ENCODE measurements at regions not wholly inside any gene's neighbourhood (a gene's known extent, or its start where the extent isn't known, plus 50 kb on each side); places are given as distances from the start of the nearest gene placed in this dataset.

- H3K27ac ChIP-seq: no peak overlapping the region
- peaks cover 6 to 31% (median 22%) of the 10 kb centered on the region in 11 experiments; a peak in 18 of 22 replicates for H3K36me3 ChIP-seq
Observed at GRCh38 chr1:223006917-223007648, 136.0 kb downstream of the TLR5 start.

GRCh38 chr1:223007935-223008334 is 135.1 kb downstream of the TLR5 start:
- Histone ChIP-seq H3K27ac (no peak overlapping the region), H3K4me1 (peaks cover 0 to 40% (median 19%) of the 10 kb centered on the region in 10 experiments; a peak in 14 of 20 replicates), H3K4me2 (no peak overlapping the region), H3K4me3 (no peak overlapping the region), H3K9ac (no peak overlapping the region), H3K36me3 (peaks cover 0 to 22% (median 16%) of the 10 kb centered on the region in 11 experiments; a peak in 16 of 22 replicates), H4K20me1 (0 out of 22 replicates have a peak, but pooled peaks cover 0 to 4% (median 0%) of the 10 kb centered on the region in 11 experiments), H3K9me3 (replicated peaks in 1 of 11) (peaks cover 0 to 16% (median 0%) of the 10 kb centered on the region in 11 experiments; a peak in 1 of 22 replicates), H3K27me3 (no peaks in the 10 kb centered on the region)
- TF ChIP-seq Cebpa-rat (IDR thresholded peaks at IDR 0.05): no peak

More at GRCh38 chr1:223006917-223007648, 136.0 kb downstream of the TLR5 start:
- H3K9me3 ChIP-seq (replicated peaks in 1 of 11): peaks cover 0 to 18% (median 0%) of the 10 kb centered on the region in 11 experiments; a peak in 1 of 22 replicates
- no peak for TF ChIP-seq Cebpa-rat (IDR thresholded peaks at IDR 0.05)
- H3K9ac ChIP-seq: no peak overlapping the region
- H3K27me3 ChIP-seq: no peaks in the 10 kb centered on the region
- H4K20me1 ChIP-seq: 0 out of 22 replicates have a peak, but pooled peaks cover 0 to 4% (median 0%) of the 10 kb centered on the region in 11 experiments
- H3K4me1 ChIP-seq: peaks cover 0 to 41% (median 19%) of the 10 kb centered on the region in 10 experiments; a peak in 14 of 20 replicates
- no peak overlapping the region for H3K4me3 ChIP-seq
- H3K4me2 ChIP-seq: peak overlapping the region in 8 of 11 experiments; percentile 14 to 38 (median 25); a peak in 11 of 22 replicates

GRCh38 chr1:223008808-223009207 is 134.2 kb downstream of the TLR5 start:
- TF ChIP-seq Cebpa-rat (IDR thresholded peaks at IDR 0.05): no peak
- H3K9ac ChIP-seq: no peak overlapping the region
- 0 out of 22 replicates have a peak, but pooled peaks cover 0 to 4% (median 0%) of the 10 kb centered on the region in 11 experiments for H4K20me1 ChIP-seq
- peaks cover 0 to 40% (median 19%) of the 10 kb centered on the region in 10 experiments; a peak in 14 of 20 replicates for H3K4me1 ChIP-seq
- H3K4me3 ChIP-seq: no peak overlapping the region
- H3K4me2 ChIP-seq: no peak overlapping the region
- no peak overlapping the region for H3K27ac ChIP-seq
- H3K27me3 ChIP-seq: no peaks in the 10 kb centered on the region
- H3K9me3 ChIP-seq (replicated peaks in 1 of 11): 0 out of 22 replicates have a peak, but pooled peaks cover 0 to 7% (median 0%) of the 10 kb centered on the region in 11 experiments
- peaks cover 0 to 14% (median 7%) of the 10 kb centered on the region in 11 experiments; a peak in 13 of 22 replicates for H3K36me3 ChIP-seq

GRCh38 chr1:223009406-223009805 is 133.6 kb downstream of the TLR5 start:
- Histone ChIP-seq H3K4me2 (0 out of 22 replicates have a peak overlapping the region, but pooled peaks of 1 of the 11 experiments have one; percentile 22), H3K9ac (no peak overlapping the region), H3K9me3 (replicated peaks in 1 of 11) (0 out of 22 replicates have a peak, but pooled peaks cover 0 to 1% (median 0%) of the 10 kb centered on the region in 11 experiments), H3K27me3 (no peaks in the 10 kb centered on the region), H3K27ac (no peak overlapping the region), H3K36me3 (peaks cover 0 to 8% (median 2%) of the 10 kb centered on the region in 11 experiments; a peak in 8 of 22 replicates), H3K4me1 (peaks cover 0 to 40% (median 19%) of the 10 kb centered on the region in 10 experiments; a peak in 14 of 20 replicates), H3K4me3 (no peak overlapping the region), H4K20me1 (0 out of 22 replicates have a peak, but pooled peaks cover 0 to 4% (median 0%) of the 10 kb centered on the region in 11 experiments)
- TF ChIP-seq Cebpa-rat (IDR thresholded peaks at IDR 0.05): no peak

- H3K9ac ChIP-seq: 0 out of 22 replicates have a peak overlapping the region, but pooled peaks of 1 of the 11 experiments have one; percentile 7
- H3K4me1 ChIP-seq: peaks cover 0 to 40% (median 19%) of the 10 kb centered on the region in 10 experiments; a peak in 14 of 20 replicates
- no peak for TF ChIP-seq Cebpa-rat (IDR thresholded peaks at IDR 0.05)
- H3K9me3 ChIP-seq (replicated peaks in 1 of 11): no peaks in the 10 kb centered on the region
- H3K4me3 ChIP-seq: no peak overlapping the region
- H3K36me3 ChIP-seq: no peaks in the 10 kb centered on the region
- 0 out of 22 replicates have a peak, but pooled peaks cover 0 to 4% (median 0%) of the 10 kb centered on the region in 11 experiments for H4K20me1 ChIP-seq
- H3K27ac ChIP-seq: no peak overlapping the region
- no peaks in the 10 kb centered on the region for H3K27me3 ChIP-seq
- peak overlapping the region in 9 of 11 experiments; percentile 4 to 42 (median 34); a peak in 15 of 22 replicates for H3K4me2 ChIP-seq
Observed at GRCh38 chr1:223010582-223011504, 132.2 kb downstream of the TLR5 start.

- Histone ChIP-seq H3K36me3 (no peaks in the 10 kb centered on the region), H3K27me3 (no peaks in the 10 kb centered on the region), H4K20me1 (0 out of 22 replicates have a peak, but pooled peaks cover 0 to 4% (median 0%) of the 10 kb centered on the region in 11 experiments), H3K4me3 (no peak overlapping the region), H3K27ac (no peak overlapping the region), H3K9me3 (replicated peaks in 1 of 11) (0 out of 22 replicates have a peak, but pooled peaks cover 0 to under 1% (median 0%) of the 10 kb centered on the region in 11 experiments), H3K4me1 (peaks cover 0 to 40% (median 19%) of the 10 kb centered on the region in 10 experiments; a peak in 14 of 20 replicates), H3K4me2 (peak overlapping the region in 9 of 11 experiments; percentile 4 to 42 (median 34); a peak in 15 of 22 replicates), H3K9ac (no peak overlapping the region)
- TF ChIP-seq Cebpa-rat (IDR thresholded peaks at IDR 0.05): no peak
Observed at GRCh38 chr1:223011505-223011856, 131.6 kb downstream of the TLR5 start.

GRCh38 chr1:223012176-223012788 is 130.8 kb downstream of the TLR5 start:
- H3K36me3 ChIP-seq: no peaks in the 10 kb centered on the region
- H3K4me2 ChIP-seq: no peak overlapping the region
- no peak overlapping the region for H3K4me3 ChIP-seq
- 0 out of 22 replicates have a peak, but pooled peaks cover 0 to 3% (median 0%) of the 10 kb centered on the region in 11 experiments for H4K20me1 ChIP-seq
- H3K4me1 ChIP-seq: peaks cover 0 to 33% (median 15%) of the 10 kb centered on the region in 10 experiments; a peak in 14 of 20 replicates
- H3K9me3 ChIP-seq (replicated peaks in 1 of 11): peaks cover 0 to 8% (median 5%) of the 10 kb centered on the region in 11 experiments; a peak in 8 of 22 replicates
- H3K9ac ChIP-seq: no peak overlapping the region
- no peak for TF ChIP-seq Cebpa-rat (IDR thresholded peaks at IDR 0.05)
- no peaks in the 10 kb centered on the region for H3K27me3 ChIP-seq
- no peak overlapping the region for H3K27ac ChIP-seq

- TF ChIP-seq Cebpa-rat (IDR thresholded peaks at IDR 0.05): no peak
- no peak overlapping the region for H3K9ac ChIP-seq
- no peak overlapping the region for H3K27ac ChIP-seq
- H3K9me3 ChIP-seq (replicated peaks in 1 of 11): peaks cover 2 to 15% (median 11%) of the 10 kb centered on the region in 11 experiments; a peak in 16 of 22 replicates
- H3K4me1 ChIP-seq: peaks cover 0 to 28% (median 14%) of the 10 kb centered on the region in 10 experiments; a peak in 14 of 20 replicates
- H4K20me1 ChIP-seq: no peaks in the 10 kb centered on the region
- no peak overlapping the region for H3K4me3 ChIP-seq
- no peaks in the 10 kb centered on the region for H3K36me3 ChIP-seq
- no peak overlapping the region for H3K4me2 ChIP-seq
- H3K27me3 ChIP-seq: no peaks in the 10 kb centered on the region
Observed at GRCh38 chr1:223012938-223013337, 130.1 kb downstream of the TLR5 start.
